ENCODE measurements at regions not wholly inside any gene's neighbourhood (a gene's known extent, or its start where the extent isn't known, plus 50 kb on each side); places are given as distances from the start of the nearest gene placed in this dataset.
"Not testable (repeated sequence)": the region's sequence is repeated elsewhere in the genome, so short reads cannot be mapped to it uniquely, and the experiment has no call there.

GRCh38 chr6:27119329-27119728, 128.2 kb upstream of the PRSS16 start:
- no peak for TF ChIP-seq Cebpa-rat (IDR thresholded peaks at IDR 0.05)
- H3K27me3 ChIP-seq = no peaks in the 10 kb centered on the region

GRCh38 chr6:27119761-27120160, 127.7 kb upstream of the PRSS16 start:
- TF ChIP-seq Cebpa-rat (IDR thresholded peaks at IDR 0.05) = no peak
- Histone ChIP-seq H3K4me3 (no peak overlapping the region), H3K4me1 (peaks cover 0 to 5% (median 0%) of the 10 kb centered on the region in 10 experiments; a peak in 2 of 20 replicates), H3K36me3 (peaks cover 6 to 30% (median 16%) of the 10 kb centered on the region in 11 experiments; a peak in 18 of 22 replicates), H4K20me1 (no peaks in the 10 kb centered on the region), H3K9ac (no peak overlapping the region), H3K27ac (no peak overlapping the region), H3K9me3 (replicated peaks in 1 of 11) (peaks cover under 1 to 11% (median 8%) of the 10 kb centered on the region in 11 experiments; a peak in 17 of 22 replicates), H3K4me2 (no peak overlapping the region), H3K27me3 (no peaks in the 10 kb centered on the region)

More at GRCh38 chr6:27119329-27119728, 128.2 kb upstream of the PRSS16 start:
- Histone ChIP-seq H4K20me1 (no peaks in the 10 kb centered on the region), H3K9me3 (replicated peaks in 1 of 11) (peaks cover 5 to 15% (median 12%) of the 10 kb centered on the region in 11 experiments; a peak in 20 of 22 replicates), H3K4me2 (no peak overlapping the region), H3K4me1 (peaks cover 0 to 5% (median 0%) of the 10 kb centered on the region in 10 experiments; a peak in 2 of 20 replicates), H3K36me3 (peaks cover 4 to 30% (median 12%) of the 10 kb centered on the region in 11 experiments; a peak in 17 of 22 replicates), H3K27ac (no peak overlapping the region), H3K9ac (no peak overlapping the region), H3K4me3 (no peak overlapping the region)

- H3K4me3 ChIP-seq = no peak overlapping the region
- H3K9ac ChIP-seq = no peak overlapping the region
- H4K20me1 ChIP-seq = no peaks in the 10 kb centered on the region
- no peak for TF ChIP-seq Cebpa-rat (IDR thresholded peaks at IDR 0.05)
- H3K9me3 ChIP-seq (replicated peaks in 1 of 11) = peaks cover 0 to 4% (median 0%) of the 10 kb centered on the region in 11 experiments; a peak in 1 of 22 replicates
- H3K4me2 ChIP-seq = no peak overlapping the region
- H3K4me1 ChIP-seq = peaks cover 6 to 12% (median 7%) of the 10 kb centered on the region in 10 experiments; a peak in 13 of 20 replicates
- no peak overlapping the region for H3K27ac ChIP-seq
- no peaks in the 10 kb centered on the region for H3K27me3 ChIP-seq
- H3K36me3 ChIP-seq = peaks cover 12 to 40% (median 25%) of the 10 kb centered on the region in 11 experiments; a peak in 18 of 22 replicates
These were observed 125.9 kb upstream of the PRSS16 start for GRCh38 chr6:27121640-27122039.

GRCh38 chr6:27124252-27124657, 123.2 kb upstream of the PRSS16 start:
- TF ChIP-seq Cebpa-rat (IDR thresholded peaks at IDR 0.05) = no peak
- no peak overlapping the region for H3K27ac ChIP-seq
- no peaks in the 10 kb centered on the region for H3K27me3 ChIP-seq
- H4K20me1 ChIP-seq = no peaks in the 10 kb centered on the region
- H3K9ac ChIP-seq = no peak overlapping the region
- H3K9me3 ChIP-seq (replicated peaks in 1 of 11) = peaks cover 0 to 4% (median 0%) of the 10 kb centered on the region in 11 experiments; a peak in 1 of 22 replicates
- H3K36me3 ChIP-seq = peaks cover 12 to 40% (median 25%) of the 10 kb centered on the region in 11 experiments; a peak in 18 of 22 replicates
- no peak overlapping the region for H3K4me3 ChIP-seq
- H3K4me2 ChIP-seq = no peak overlapping the region
- H3K4me1 ChIP-seq = peaks cover 26 to 34% (median 29%) of the 10 kb centered on the region in 10 experiments

GRCh38 chr6:27126046-27126814, 121.3 kb upstream of the PRSS16 start:
- Histone ChIP-seq H3K4me3 (peak overlapping the region; percentile 45 to 64 (median 53); a peak in 18 of 20 replicates), H3K27ac (peak overlapping the region; percentile 24 to 98 (median 94); a peak in 20 of 22 replicates), H3K4me1 (peaks cover 39 to 54% (median 46%) of the 10 kb centered on the region in 10 experiments), H3K9ac (peak overlapping the region; percentile 62 to 78 (median 74)), H3K4me2 (peak overlapping the region; percentile 66 to 89 (median 82)), H3K9me3 (replicated peaks in 1 of 11) (peaks cover 0 to 4% (median 0%) of the 10 kb centered on the region in 11 experiments; a peak in 1 of 22 replicates), H3K36me3 (peaks cover 12 to 40% (median 25%) of the 10 kb centered on the region in 11 experiments; a peak in 18 of 22 replicates), H3K27me3 (no peaks in the 10 kb centered on the region), H4K20me1 (no peaks in the 10 kb centered on the region)
- TF ChIP-seq Cebpa-rat (IDR thresholded peaks at IDR 0.05) = no peak

GRCh38 chr6:27126815-27127537, 120.5 kb upstream of the PRSS16 start:
- peaks cover 12 to 38% (median 25%) of the 10 kb centered on the region in 11 experiments; a peak in 17 of 22 replicates for H3K36me3 ChIP-seq
- peak overlapping the region; percentile 47 to 64 (median 53) for H3K4me3 ChIP-seq
- peaks cover 0 to 4% (median 0%) of the 10 kb centered on the region in 11 experiments; a peak in 1 of 22 replicates for H3K9me3 ChIP-seq (replicated peaks in 1 of 11)
- H3K9ac ChIP-seq = peak overlapping the region; percentile 62 to 78 (median 74)
- peak overlapping the region; percentile 66 to 92 (median 82) for H3K4me2 ChIP-seq
- H4K20me1 ChIP-seq = peaks cover 0 to 1% (median 0%) of the 10 kb centered on the region in 11 experiments; a peak in 8 of 22 replicates
- H3K4me1 ChIP-seq = peaks cover 39 to 54% (median 46%) of the 10 kb centered on the region in 10 experiments
- peak overlapping the region; percentile 43 to 98 (median 94); a peak in 20 of 22 replicates for H3K27ac ChIP-seq
- H3K27me3 ChIP-seq = no peaks in the 10 kb centered on the region
- no peak for TF ChIP-seq Cebpa-rat (IDR thresholded peaks at IDR 0.05)

GRCh38 chr6:27127874-27128273, 119.6 kb upstream of the PRSS16 start:
- H3K9ac ChIP-seq = peak overlapping the region; percentile 60 to 78 (median 70); a peak in 21 of 22 replicates
- not testable (repeated sequence) for H4K20me1 ChIP-seq; H3K27me3 ChIP-seq; H3K9me3 ChIP-seq (replicated peaks in 1 of 11)
- peak overlapping the region in 10 of 11 experiments; percentile 46 to 98 (median 95); a peak in 20 of 22 replicates for H3K27ac ChIP-seq
- peak overlapping the region; percentile 66 to 92 (median 82) for H3K4me2 ChIP-seq
- H3K4me3 ChIP-seq = peak overlapping the region in 9 of 10 experiments; percentile 4 to 58 (median 25); a peak in 9 of 20 replicates
- peaks cover 39 to 54% (median 46%) of the 10 kb centered on the region in 10 experiments for H3K4me1 ChIP-seq
- H3K36me3 ChIP-seq = peaks cover 11 to 30% (median 22%) of the 10 kb centered on the region in 11 experiments; a peak in 16 of 22 replicates

- Histone ChIP-seq H4K20me1 (peaks cover 0 to 11% (median 4%) of the 10 kb centered on the region in 11 experiments; a peak in 11 of 22 replicates), H3K27ac (peak overlapping the region in 10 of 11 experiments; percentile 46 to 98 (median 95); a peak in 20 of 22 replicates), H3K9me3 (replicated peaks in 1 of 11) (peaks cover 0 to 4% (median 0%) of the 10 kb centered on the region in 11 experiments; a peak in 1 of 22 replicates), H3K4me3 (peak overlapping the region in 9 of 10 experiments; percentile 4 to 57 (median 21); a peak in 7 of 20 replicates), H3K27me3 (no peaks in the 10 kb centered on the region), H3K4me1 (peaks cover 39 to 50% (median 46%) of the 10 kb centered on the region in 10 experiments), H3K9ac (peak overlapping the region; percentile 60 to 78 (median 70); a peak in 21 of 22 replicates), H3K4me2 (peak overlapping the region; percentile 66 to 92 (median 82)), H3K36me3 (peaks cover 10 to 24% (median 18%) of the 10 kb centered on the region in 11 experiments; a peak in 15 of 22 replicates)
- no peak for TF ChIP-seq Cebpa-rat (IDR thresholded peaks at IDR 0.05)
These were observed 119.0 kb upstream of the PRSS16 start for GRCh38 chr6:27128311-27129094.

All from BLaER1 treated with 17β-estradiol and CSF1 and Interleukin-3, amounts not matched to agents 10 nM and 100 nM (cell line).